ENCODE measurements at regions not wholly inside any gene's neighbourhood (a gene's known extent, or its start where the extent isn't known, plus 50 kb on each side); places are given as distances from the start of the nearest gene placed in this dataset.

GRCh38 chr11:98143661-98144060, 877.1 kb upstream of the CNTN5 start:
- Histone ChIP-seq H4K91ac (ENCODE audit: insufficient read length, low read depth, low read length) (no peak overlapping the region), H3K79me2 (ENCODE audit: insufficient read depth, low read length) (no peaks in the 10 kb centered on the region), H3K9ac (ENCODE audit: extremely low read depth, insufficient read length, low read length) (no peak overlapping the region), H3T11ph (ENCODE audit: low read length) (no peak overlapping the region), H2BK5ac (ENCODE audit: insufficient read length, low read length) (no peak overlapping the region), H4K20me1 (ENCODE audit: control insufficient read depth, insufficient read depth, insufficient read length) (no peaks in the 10 kb centered on the region), H3K27ac (ENCODE audit: insufficient read length, low read depth, low read length) (no peak overlapping the region), H3K4ac (ENCODE audit: low read depth, low read length) (no peak overlapping the region), H2AFZ (ENCODE audit: low read length) (no peak overlapping the region), H2BK120ac (ENCODE audit: low read depth, low read length, poor library complexity, severe bottlenecking) (no peak overlapping the region), H3K18ac (ENCODE audit: insufficient read length, low read depth, low read length) (no peak overlapping the region), H3K9me3 (ENCODE audit: control insufficient read depth, low read depth, low read length) (no peaks in the 10 kb centered on the region), H3K4me2 (ENCODE audit: insufficient read depth, insufficient read length, low read length) (no peak overlapping the region), H2BK12ac (ENCODE audit: insufficient read length, low read depth, low read length) (no peak overlapping the region), H3K23ac (ENCODE audit: insufficient read length, low read depth, low read length) (no peak overlapping the region), H3K23me2 (ENCODE audit: insufficient read length, low read depth, low read length, poor library complexity, severe bottlenecking) (no peaks in the 10 kb centered on the region), H4K5ac (ENCODE audit: insufficient read length, low read depth, low read length) (no peak overlapping the region), H3K79me1 (ENCODE audit: insufficient read depth, low read depth, low read length, poor library complexity, severe bottlenecking) (no peaks in the 10 kb centered on the region), H2BK20ac (ENCODE audit: low read depth, low read length, poor library complexity, severe bottlenecking) (no peak overlapping the region), H4K8ac (replicated peaks; ENCODE audit: insufficient read length, low read depth, low read length) (no peak overlapping the region), H3K4me1 (ENCODE audit: insufficient read depth, low read length) (no peaks in the 10 kb centered on the region), H3K27me3 (ENCODE audit: insufficient read depth, low read length) (no peaks in the 10 kb centered on the region), H2AK5ac (ENCODE audit: insufficient read length, low read length) (no peak overlapping the region), H2BK15ac (ENCODE audit: low read depth, low read length) (no peak overlapping the region), H3K56ac (ENCODE audit: insufficient read length, low read depth, low read length) (no peak overlapping the region), H3K14ac (ENCODE audit: insufficient read depth, low read length) (no peak overlapping the region)
- Mint-ChIP-seq H3K27ac (no peak overlapping the region), H3K9me3 (peaks cover 21 to 24% of the 10 kb centered on the region in 2 experiments), H3K4me1 (no peaks in the 10 kb centered on the region), H3K4me3 (no peak overlapping the region), H3K27me3 (ENCODE audit: low read depth) (no peaks in the 10 kb centered on the region), H3K36me3 (ENCODE audit: insufficient read depth in 1 of 3, low read depth in 3 of 3) (peaks cover 8 to 21% (median 13%) of the 10 kb centered on the region in 3 experiments)
- DNase-seq: no peak
- TF ChIP-seq CTCF (conservative IDR thresholded peaks at IDR 0.05): no peak
